ENCODE measurements at regions not wholly inside any gene's neighbourhood (a gene's known extent, or its start where the extent isn't known, plus 50 kb on each side); places are given as distances from the start of the nearest gene placed in this dataset.
A peak's percentile ranks its signal among the peaks of the same experiment; 100 is the strongest.

DNA sequence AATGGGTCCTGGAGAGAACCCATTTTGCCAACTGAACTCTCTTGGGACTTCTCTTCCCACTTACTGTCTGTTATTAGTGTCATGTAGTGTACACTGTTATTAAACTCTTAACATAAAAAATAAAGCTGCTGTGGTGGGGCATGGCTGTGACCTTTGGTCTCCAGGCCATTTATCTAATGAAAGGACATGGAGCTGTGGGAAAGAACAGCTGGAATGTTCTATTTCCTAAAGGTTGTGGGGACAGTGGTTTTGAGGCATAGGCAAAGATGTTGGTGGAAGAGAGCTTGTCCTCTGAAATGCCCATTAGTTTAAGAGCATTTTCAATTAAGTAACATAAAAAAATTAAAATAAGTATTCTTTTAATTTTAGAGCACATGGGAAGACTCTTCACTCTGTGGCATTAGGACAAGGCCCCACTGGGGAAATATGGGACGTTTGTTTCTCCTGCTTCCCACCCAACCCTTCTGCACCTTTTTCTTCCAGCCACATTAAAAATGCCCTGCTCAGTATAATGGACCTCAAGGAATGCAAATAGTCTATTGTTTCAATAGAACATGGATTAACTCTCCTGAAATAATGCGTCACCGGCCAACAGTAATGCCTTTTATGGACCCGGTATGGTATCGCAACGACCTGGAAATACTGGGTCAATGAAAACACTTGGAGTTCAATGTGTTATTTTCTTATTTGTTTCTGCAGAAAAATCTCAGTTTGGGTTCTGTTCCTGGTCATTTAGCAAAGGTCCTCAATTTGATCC, 149.6 kb downstream of the BUB3 start:
- ATAC-seq (ENCODE audit: low read depth in 2 of 2) = no peak
- Mint-ChIP-seq H3K4me1 (no peaks in the 10 kb centered on the region), H3K27ac (no peak overlapping the region), H3K36me3 (no peaks in the 10 kb centered on the region), H3K27me3 (peaks cover 7 to 26% (median 18%) of the 10 kb centered on the region in 3 donors), H3K9me3 (peaks cover 0 to 2% (median 0%) of the 10 kb centered on the region in 7 donors), H3K4me3 (no peak overlapping the region)
- no peak for DNase-seq

DNA sequence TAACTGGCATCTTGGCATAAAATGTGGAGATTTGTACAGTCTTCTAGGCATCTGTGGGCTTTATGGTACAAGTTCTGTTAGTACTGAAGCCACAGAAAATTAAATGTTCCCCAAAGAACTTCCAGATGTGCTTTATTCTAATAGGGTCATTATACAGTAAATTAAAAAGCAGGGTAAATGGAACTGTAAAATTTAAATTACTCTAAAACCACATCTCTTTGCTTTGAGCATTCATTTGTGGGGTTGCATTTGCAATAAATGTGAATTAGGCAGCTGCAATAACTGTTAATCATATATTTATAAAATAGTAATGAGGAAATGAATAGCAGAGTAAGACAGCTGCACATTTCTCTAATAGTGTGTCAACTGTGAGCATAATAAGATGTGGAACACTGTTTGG, 151.5 kb downstream of the BUB3 start:
- Mint-ChIP-seq H3K27me3 (peaks cover 4 to 16% (median 11%) of the 10 kb centered on the region in 3 donors), H3K27ac (no peak overlapping the region), H3K9me3 (peaks cover 0 to 2% (median 0%) of the 10 kb centered on the region in 7 donors), H3K4me1 (no peaks in the 10 kb centered on the region), H3K4me3 (no peak overlapping the region), H3K36me3 (no peaks in the 10 kb centered on the region)
- DNase-seq (no peak), ATAC-seq (ENCODE audit: low read depth in 2 of 2) (no peak)

DNA sequence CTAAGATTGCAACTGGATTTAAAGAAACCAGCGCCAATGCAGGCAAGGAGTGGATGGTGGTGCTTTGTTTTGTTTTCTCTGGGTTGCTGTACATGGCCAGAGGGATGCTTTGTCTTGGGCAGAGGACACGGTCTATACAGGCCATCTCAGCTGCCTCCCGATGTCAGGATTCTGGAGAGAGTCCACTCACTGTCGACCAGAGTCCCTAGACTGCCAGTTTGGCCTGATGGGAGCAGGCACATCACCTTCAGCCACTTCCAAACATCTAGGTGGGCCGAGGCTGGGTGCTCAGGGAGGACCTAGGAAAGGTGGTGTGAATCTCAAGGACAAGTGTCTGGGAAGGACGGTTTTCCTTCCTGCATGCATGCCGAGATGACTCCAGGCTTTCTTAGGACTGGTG, 152.1 kb downstream of the BUB3 start:
- Mint-ChIP-seq H3K27me3 (peaks cover 4 to 16% (median 11%) of the 10 kb centered on the region in 3 donors), H3K4me3 (peak overlapping the region in 1 of 8 donors; percentile 7), H3K9me3 (peaks cover 0 to 2% (median 0%) of the 10 kb centered on the region in 7 donors), H3K36me3 (no peaks in the 10 kb centered on the region), H3K27ac (no peak overlapping the region), H3K4me1 (no peaks in the 10 kb centered on the region)
- ATAC-seq (ENCODE audit: low read depth in 2 of 2) = no peak
- no peak for DNase-seq

DNA sequence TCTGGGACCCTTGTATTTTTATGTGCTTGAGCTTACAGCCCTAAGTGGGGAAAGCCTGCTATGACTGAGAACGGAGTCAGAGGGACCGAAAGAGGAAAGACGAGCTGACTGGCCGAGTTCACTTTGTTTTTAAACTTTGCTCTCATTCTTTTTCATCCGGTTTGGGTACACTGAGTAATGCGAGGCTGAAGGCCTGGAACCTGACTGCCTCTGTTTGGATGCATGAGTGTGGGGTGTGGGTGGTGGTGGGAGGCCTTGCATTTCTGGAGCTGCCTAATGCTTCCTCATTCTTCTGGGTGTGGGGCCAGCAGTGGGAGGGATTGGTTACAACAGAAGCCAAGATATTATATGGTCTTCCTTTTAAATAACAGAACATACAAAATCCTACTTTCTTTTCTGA, 155.5 kb downstream of the BUB3 start:
- Mint-ChIP-seq H3K4me3 (no peak overlapping the region), H3K4me1 (no peaks in the 10 kb centered on the region), H3K27ac (no peak overlapping the region), H3K9me3 (no peaks in the 10 kb centered on the region), H3K36me3 (no peaks in the 10 kb centered on the region), H3K27me3 (peaks cover 11 to 12% (median 12%) of the 10 kb centered on the region in 3 donors)
- no peak for DNase-seq
- no peak for ATAC-seq (ENCODE audit: low read depth in 2 of 2)

DNA sequence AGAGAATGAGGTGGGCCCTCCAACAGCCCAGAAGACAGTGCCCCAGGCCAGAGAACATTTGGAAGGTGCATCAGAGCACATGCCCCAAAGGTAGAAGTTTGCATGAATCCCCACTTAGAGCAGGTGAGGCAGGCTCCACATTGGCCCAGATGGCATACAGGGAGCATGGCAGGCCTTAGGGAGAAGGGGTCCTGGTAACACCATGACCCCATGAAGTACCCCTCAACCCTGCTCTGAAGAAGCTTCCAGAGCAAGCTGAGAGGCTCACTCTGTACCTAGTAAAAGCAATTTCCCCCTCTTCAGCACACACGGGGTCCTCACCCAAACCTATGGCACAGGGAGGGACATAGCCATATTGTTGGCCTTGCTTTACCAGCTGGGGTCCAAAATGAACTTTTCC, 162.6 kb downstream of the BUB3 start:
- Mint-ChIP-seq H3K4me1 (no peaks in the 10 kb centered on the region), H3K27me3 (peaks cover 0 to 12% (median 6%) of the 10 kb centered on the region in 3 donors), H3K9me3 (no peaks in the 10 kb centered on the region), H3K4me3 (no peak overlapping the region), H3K36me3 (no peaks in the 10 kb centered on the region), H3K27ac (no peak overlapping the region)
- DNase-seq = no peak
- ATAC-seq (ENCODE audit: low read depth in 2 of 2) = no peak

DNA sequence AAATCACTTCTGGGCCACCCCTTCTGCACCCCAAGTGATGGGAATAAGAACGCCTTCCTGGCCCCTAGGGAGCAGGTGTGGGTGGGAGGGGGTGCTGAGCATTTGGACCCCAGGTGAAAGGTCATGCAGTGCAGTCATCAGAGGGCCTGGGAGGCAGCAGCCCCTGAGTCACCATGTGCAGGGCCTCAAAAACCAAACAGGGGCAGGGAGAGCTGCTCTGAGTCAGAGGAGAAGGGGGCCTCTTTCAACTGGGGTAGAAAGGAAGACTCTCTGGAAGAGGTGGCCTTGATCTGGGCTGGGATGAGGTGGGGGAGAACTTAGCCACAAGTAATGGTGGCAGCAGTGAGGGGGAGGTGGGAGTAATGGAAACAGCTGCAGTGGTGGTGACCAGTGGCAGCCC, 164.3 kb downstream of the BUB3 start:
- ATAC-seq (ENCODE audit: low read depth in 2 of 2) (no peak), DNase-seq (no peak)
- H3K4me1 Mint-ChIP-seq = no peaks in the 10 kb centered on the region
- no peak overlapping the region for H3K27ac Mint-ChIP-seq
- H3K4me3 Mint-ChIP-seq = no peak overlapping the region
- H3K27me3 Mint-ChIP-seq = peaks cover 0 to 7% (median 2%) of the 10 kb centered on the region in 3 donors
- peaks cover 0 to 1% (median 0%) of the 10 kb centered on the region in 7 donors for H3K9me3 Mint-ChIP-seq
- no peaks in the 10 kb centered on the region for H3K36me3 Mint-ChIP-seq

DNA sequence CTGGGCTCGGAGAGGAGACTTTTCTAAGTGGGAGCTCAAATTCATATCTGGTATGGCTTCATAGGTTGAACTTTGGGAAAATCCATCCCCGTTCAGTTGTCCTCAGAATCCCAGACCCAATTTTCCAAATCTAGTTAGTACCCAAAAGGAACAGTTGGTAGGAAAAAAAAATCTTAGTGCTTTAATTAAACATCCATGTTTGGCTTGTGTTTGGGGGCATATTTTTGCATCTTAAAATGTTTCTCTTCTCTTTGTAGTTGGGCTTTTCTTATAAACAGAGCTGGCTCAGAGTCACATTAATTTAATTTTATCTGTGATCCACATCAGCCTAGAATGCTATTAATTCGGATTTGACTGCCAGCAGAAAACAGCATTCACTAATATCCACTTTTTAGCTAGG, 165.9 kb downstream of the BUB3 start:
- H3K27me3 Mint-ChIP-seq = peaks cover 5 to 8% (median 6%) of the 10 kb centered on the region in 3 donors
- H3K36me3 Mint-ChIP-seq = peaks cover 0 to under 1% of the 10 kb centered on the region in 2 donors
- ATAC-seq (ENCODE audit: low read depth in 2 of 2) (no peak), DNase-seq (no peak)
- H3K27ac Mint-ChIP-seq = no peak overlapping the region
- H3K9me3 Mint-ChIP-seq = peaks cover 0 to 2% (median 0%) of the 10 kb centered on the region in 7 donors
- no peak overlapping the region for H3K4me3 Mint-ChIP-seq
- H3K4me1 Mint-ChIP-seq = no peaks in the 10 kb centered on the region

DNA sequence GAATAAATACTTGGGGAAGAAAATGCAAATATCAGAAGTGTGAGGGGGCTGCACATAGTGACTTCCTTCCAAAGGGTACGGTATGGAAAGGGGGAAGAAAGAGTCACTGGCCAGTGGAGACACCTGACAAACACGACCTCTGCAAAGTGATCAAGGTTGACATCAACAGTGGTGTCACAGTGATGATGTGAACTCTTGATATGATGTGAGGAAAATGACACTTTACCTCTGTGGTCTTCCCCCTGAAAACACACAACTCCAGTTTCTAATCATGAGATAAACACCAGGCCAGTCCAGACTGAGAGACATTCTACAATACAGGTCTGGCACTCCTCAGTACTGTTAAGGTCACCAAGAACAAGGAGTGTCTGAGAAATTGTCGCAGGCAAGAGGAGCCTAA, 169.7 kb downstream of the BUB3 start:
- Mint-ChIP-seq H3K9me3 (peaks cover 0 to 14% (median 4%) of the 10 kb centered on the region in 7 donors), H3K27ac (no peak overlapping the region), H3K4me1 (no peaks in the 10 kb centered on the region), H3K27me3 (peaks cover 16 to 27% (median 21%) of the 10 kb centered on the region in 3 donors), H3K4me3 (no peak overlapping the region), H3K36me3 (peaks cover 6 to 12% of the 10 kb centered on the region in 2 donors)
- no peak for ATAC-seq (ENCODE audit: low read depth in 2 of 2)
- DNase-seq = no peak

DNA sequence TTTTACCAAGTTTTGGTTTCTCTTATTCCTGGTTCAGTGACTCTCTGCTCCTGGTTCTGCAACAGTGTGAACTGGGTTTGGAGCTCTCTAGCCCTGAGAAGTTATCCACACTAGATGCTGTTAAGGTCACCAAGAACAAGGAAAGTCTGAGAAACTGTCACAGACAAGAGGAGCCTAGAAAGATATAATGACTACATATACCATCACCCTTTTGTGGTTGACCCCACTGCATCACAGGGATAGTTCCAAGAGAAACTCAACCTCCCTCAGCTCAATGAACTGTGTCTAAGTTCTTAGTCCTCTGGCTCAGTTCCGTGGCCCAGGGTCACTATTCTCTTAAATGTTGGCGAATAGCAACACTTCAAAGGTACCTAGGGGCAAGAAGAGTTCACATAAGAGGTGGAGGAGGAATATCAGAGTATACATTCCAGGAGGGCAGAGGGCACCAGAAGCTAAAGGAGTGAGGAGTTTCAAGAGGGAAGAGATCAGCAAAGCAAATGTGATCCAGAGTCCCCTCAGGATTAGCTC, 171.5 kb downstream of the BUB3 start:
- Mint-ChIP-seq H3K27ac (no peak overlapping the region), H3K36me3 (peaks cover 6 to 12% of the 10 kb centered on the region in 2 donors), H3K4me1 (no peaks in the 10 kb centered on the region), H3K27me3 (peaks cover 21 to 34% (median 27%) of the 10 kb centered on the region in 3 donors), H3K4me3 (peak overlapping the region in 1 of 8 donors; percentile 60), H3K9me3 (peaks cover 0 to 14% (median 4%) of the 10 kb centered on the region in 7 donors)
- ATAC-seq (ENCODE audit: low read depth in 2 of 2) (no peak), DNase-seq (no peak)

DNA sequence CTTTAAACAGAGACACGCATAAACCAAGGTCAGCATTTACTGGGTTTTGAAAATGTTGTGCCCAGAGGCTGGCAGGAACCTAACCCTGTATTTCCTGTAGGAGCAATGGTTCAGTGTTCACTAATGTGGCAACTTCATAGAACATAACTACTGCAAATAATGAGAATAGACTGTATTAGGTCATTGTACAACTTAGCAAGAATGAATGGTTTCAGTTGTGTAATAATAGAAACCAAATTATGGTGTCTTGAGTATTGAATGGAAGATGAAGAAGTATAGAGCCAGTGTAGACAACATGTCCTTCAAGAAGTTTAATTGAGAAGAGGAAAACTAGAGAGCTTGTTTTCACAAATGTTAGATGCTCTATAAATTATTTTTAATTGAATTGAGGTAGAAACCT, 172.5 kb downstream of the BUB3 start:
- H3K27ac Mint-ChIP-seq = no peak overlapping the region
- H3K4me3 Mint-ChIP-seq = no peak overlapping the region
- no peak for ATAC-seq (ENCODE audit: low read depth in 2 of 2)
- H3K36me3 Mint-ChIP-seq = peaks cover 6 to 12% of the 10 kb centered on the region in 2 donors
- H3K9me3 Mint-ChIP-seq = peaks cover 0 to 14% (median 4%) of the 10 kb centered on the region in 7 donors
- no peak for DNase-seq
- peaks cover 21 to 39% (median 36%) of the 10 kb centered on the region in 3 donors for H3K27me3 Mint-ChIP-seq
- no peaks in the 10 kb centered on the region for H3K4me1 Mint-ChIP-seq

DNA sequence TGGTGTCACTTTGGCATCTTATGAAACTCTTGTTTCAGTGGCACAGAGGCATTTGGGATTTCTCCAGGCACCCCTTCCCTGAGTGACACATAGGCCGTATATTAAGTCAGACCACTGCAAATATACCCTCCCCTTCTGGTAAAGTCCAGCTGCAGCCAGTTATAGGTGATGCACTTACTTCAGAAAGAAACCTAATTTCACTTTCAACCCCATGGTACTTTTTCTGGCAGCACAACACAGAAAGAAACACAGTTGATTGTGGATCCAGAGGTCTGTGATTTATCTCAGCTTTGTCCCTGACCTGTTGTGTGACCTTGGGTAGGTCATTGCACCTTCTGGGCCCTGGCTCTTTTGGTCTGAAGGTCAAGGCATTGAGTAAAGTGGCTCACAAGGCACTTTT, 173.2 kb downstream of the BUB3 start:
- H3K9me3 Mint-ChIP-seq = peaks cover 0 to 14% (median 4%) of the 10 kb centered on the region in 7 donors
- H3K36me3 Mint-ChIP-seq = peaks cover 6 to 12% of the 10 kb centered on the region in 2 donors
- ATAC-seq (ENCODE audit: low read depth in 2 of 2) (no peak), DNase-seq (no peak)
- no peak overlapping the region for H3K27ac Mint-ChIP-seq
- H3K4me1 Mint-ChIP-seq = no peaks in the 10 kb centered on the region
- H3K4me3 Mint-ChIP-seq = no peak overlapping the region
- peaks cover 21 to 47% (median 36%) of the 10 kb centered on the region in 3 donors for H3K27me3 Mint-ChIP-seq

DNA sequence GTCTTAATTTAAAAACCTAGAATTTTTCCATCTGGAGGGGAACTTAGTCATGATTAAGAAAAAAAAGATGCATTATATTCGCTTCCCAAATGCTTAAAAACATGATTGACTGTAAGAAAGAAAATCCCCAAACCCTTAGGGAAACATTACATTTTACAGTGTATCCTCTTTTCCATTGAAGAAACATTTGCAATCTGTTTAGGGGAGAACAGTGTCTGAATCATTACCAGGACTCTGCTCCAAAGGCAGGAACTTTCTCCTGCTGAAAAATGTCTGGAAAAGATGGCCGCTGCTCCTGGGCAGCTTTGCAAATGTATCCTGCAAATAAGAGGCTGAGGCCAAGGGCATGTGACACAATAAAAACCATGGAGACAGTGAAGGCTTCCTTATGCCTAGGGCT, 173.7 kb downstream of the BUB3 start:
- Mint-ChIP-seq H3K4me3 (no peak overlapping the region), H3K4me1 (no peaks in the 10 kb centered on the region), H3K36me3 (peaks cover 6 to 12% of the 10 kb centered on the region in 2 donors), H3K27ac (no peak overlapping the region), H3K9me3 (peaks cover 0 to 14% (median 4%) of the 10 kb centered on the region in 7 donors), H3K27me3 (peaks cover 21 to 47% (median 36%) of the 10 kb centered on the region in 3 donors)
- ATAC-seq (ENCODE audit: low read depth in 2 of 2) = no peak
- DNase-seq = no peak

DNA sequence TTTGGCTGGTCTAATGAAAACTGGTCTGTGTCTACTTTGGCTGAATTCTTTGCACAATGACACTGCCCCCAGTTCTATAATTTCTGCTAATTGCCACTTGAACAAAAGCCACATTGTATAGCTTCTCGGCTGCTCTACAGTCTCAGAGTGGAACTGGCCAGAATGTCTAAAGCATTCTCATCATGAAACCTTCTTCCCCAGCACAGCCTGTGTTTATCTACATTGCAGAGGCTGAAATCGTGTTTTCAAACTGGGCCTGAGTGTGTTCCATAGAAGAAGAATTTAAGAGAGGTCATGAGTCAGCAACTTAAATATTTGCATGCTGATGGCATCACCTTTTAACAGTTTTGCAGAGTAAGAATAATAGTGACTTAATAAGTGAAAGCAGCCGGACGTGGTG, 177.2 kb downstream of the BUB3 start:
- Mint-ChIP-seq H3K27ac (no peak overlapping the region), H3K4me3 (no peak overlapping the region), H3K4me1 (no peaks in the 10 kb centered on the region), H3K9me3 (peaks cover 5 to 20% (median 10%) of the 10 kb centered on the region in 7 donors), H3K27me3 (peaks cover 14 to 35% (median 22%) of the 10 kb centered on the region in 3 donors), H3K36me3 (peaks cover 10 to 12% of the 10 kb centered on the region in 2 donors)
- ATAC-seq (ENCODE audit: low read depth in 2 of 2) = no peak
- no peak for DNase-seq

DNA sequence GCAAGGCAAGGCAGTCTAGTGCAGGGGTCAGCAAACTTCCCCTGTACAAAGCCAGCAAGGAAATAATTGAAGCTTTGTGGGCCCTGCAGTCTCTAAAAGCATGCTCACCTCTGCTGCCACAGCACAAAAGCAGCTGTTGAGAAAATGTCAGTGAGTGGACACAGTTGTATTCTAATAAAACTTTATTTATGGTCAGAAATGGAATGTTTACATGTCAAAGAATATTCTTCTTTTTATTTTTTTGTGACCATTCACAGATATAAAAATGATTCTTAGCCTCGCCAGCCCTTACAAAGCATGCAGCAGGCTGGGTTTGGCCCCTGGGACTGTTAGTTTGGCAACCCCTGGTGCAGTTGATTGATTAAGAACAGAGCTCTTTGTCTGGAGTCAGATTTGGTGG, 192.4 kb downstream of the BUB3 start:
- ATAC-seq (ENCODE audit: low read depth in 2 of 2) = no peak
- H3K4me3 Mint-ChIP-seq = no peak overlapping the region
- no peaks in the 10 kb centered on the region for H3K4me1 Mint-ChIP-seq
- no peak for DNase-seq
- H3K27ac Mint-ChIP-seq = no peak overlapping the region
- H3K36me3 Mint-ChIP-seq = no peaks in the 10 kb centered on the region
- H3K9me3 Mint-ChIP-seq = peaks cover 0 to 4% (median 0%) of the 10 kb centered on the region in 7 donors
- H3K27me3 Mint-ChIP-seq = peaks cover 9 to 38% (median 11%) of the 10 kb centered on the region in 3 donors
